NT2/D1 (cell line): ENCODE measurements at regions not wholly inside any gene's neighbourhood (a gene's known extent, or its start where the extent isn't known, plus 50 kb on each side); places are given as distances from the start of the nearest gene placed in this dataset.

Source experiments
- YY1 ChIP-seq: IDR thresholded peaks from 2 replicates; pipeline ENCODE4 v1.6.1; 2011; ENCODE audit not compliant: insufficient read length, insufficient read depth
- ZNF274 ChIP-seq: IDR thresholded peaks from 2 replicates; pipeline ENCODE4 v1.6.1; 2011; ENCODE audit warnings: mild to moderate bottlenecking, low read depth, low read length

DNA sequence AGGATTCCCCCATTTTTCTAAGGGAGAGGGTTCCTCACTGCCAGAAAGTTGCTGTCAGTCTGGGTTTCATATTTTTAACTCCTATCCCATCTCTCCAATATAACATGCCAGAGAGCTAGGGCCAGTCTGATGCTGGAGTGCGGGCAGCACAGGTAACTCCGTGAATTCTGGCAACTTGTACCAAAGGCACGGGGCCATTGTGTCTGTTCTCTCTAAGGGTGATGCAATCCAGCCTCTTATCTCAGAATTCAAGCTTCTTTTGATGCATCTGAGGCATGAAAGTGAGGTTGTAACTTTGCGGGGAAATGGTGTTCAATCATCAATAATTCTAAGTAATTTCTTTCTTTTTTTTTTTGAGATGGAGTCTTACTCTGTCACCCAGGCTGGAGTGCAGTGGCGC, 1074.4 kb downstream of the TYW1 start:
- no peak for TF ChIP-seq ZNF274
- TF ChIP-seq YY1 = no peak
